MM.1S (cell line): ENCODE measurements at regions not wholly inside any gene's neighbourhood (a gene's known extent, or its start where the extent isn't known, plus 50 kb on each side); places are given as distances from the start of the nearest gene placed in this dataset.

ENCODE experiments used
- EZH2 ChIP-seq: fragments of 300-600 bp; sonication (generic); optimal IDR thresholded peaks from 2 replicates; pipeline ENCODE3; 2017; ENCODE audit warnings: low read depth, mild to moderate bottlenecking, antibody characterized with exemption, low read length, mixed read lengths
- TF ChIP-seq, protein P1 (sequence below): fragments of 300-600 bp; sonication (generic); IDR thresholded peaks from 2 replicates; pipeline ENCODE4 v1.5.1; 2016; ENCODE audit warnings: antibody characterized with exemption, low read length, mixed read lengths

DNA sequence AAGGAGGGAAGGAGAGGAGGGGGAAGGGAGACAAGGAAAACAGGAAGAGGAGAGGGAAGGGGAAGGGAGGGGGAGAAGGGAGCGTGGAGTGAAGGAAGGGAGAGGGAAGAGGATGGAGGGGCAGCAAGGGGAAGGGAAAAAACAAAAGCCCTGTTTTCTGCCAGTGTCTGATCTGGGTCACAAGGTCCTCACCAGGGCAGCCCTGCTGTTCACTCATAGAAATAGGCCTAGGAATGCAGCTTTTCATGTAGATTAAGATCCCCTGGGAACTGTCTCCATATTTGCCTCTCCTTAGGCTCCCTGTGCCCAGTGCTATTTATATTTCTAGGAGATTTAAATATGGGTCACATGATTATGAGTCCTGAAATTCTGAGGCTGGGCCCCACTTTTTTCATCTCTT, 790.7 kb downstream of the TNS3 start:
- TF ChIP-seq, protein P1, sequence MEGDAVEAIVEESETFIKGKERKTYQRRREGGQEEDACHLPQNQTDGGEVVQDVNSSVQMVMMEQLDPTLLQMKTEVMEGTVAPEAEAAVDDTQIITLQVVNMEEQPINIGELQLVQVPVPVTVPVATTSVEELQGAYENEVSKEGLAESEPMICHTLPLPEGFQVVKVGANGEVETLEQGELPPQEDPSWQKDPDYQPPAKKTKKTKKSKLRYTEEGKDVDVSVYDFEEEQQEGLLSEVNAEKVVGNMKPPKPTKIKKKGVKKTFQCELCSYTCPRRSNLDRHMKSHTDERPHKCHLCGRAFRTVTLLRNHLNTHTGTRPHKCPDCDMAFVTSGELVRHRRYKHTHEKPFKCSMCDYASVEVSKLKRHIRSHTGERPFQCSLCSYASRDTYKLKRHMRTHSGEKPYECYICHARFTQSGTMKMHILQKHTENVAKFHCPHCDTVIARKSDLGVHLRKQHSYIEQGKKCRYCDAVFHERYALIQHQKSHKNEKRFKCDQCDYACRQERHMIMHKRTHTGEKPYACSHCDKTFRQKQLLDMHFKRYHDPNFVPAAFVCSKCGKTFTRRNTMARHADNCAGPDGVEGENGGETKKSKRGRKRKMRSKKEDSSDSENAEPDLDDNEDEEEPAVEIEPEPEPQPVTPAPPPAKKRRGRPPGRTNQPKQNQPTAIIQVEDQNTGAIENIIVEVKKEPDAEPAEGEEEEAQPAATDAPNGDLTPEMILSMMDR, result no peak
- TF ChIP-seq EZH2, result no peak
